ENCODE measurements at regions not wholly inside any gene's neighbourhood (a gene's known extent, or its start where the extent isn't known, plus 50 kb on each side); places are given as distances from the start of the nearest gene placed in this dataset.
A peak's percentile ranks its signal among the peaks of the same experiment; 100 is the strongest.

DNA sequence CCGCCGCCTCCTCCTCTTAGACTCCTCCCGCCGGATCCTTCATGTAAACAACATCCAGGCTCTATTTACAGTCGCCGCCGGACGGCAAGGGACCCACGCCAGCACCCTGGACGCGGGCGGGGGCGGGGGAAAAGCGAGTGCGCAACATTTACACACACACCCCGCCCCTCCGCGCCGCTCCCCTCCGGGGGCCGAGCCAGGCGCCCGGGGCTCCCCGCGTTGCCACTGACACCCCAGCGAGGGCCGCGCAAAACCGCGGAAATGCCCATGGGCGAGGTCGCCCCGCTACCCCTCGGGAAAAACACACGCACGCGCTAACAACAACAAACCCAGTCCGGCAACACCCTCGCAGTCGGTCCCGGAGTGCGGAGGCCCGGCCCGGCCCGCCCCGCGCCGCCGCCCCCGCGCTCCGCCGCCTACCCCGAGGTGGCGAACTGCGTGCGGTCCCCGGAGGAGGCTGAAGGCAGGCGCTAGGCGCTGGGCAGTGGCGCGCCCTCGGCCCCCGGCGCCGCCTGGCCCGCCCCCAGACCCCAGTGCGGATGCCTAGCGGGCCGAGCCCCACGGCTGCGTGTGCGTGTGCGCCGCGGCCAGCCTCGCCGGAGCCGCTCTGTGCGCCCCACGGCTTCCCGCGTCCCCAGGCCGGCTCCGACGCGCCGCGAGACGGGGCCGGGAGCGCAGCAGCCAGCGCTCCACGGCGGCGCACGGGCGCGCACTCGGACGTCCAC is 81.1 kb upstream of the AK4 start:
- Histone ChIP-seq H3K4me2 (ENCODE audit: low read length) (peak overlapping the region; percentile 70), H3K4me3 (ENCODE audit: low read length) (peak overlapping the region; percentile 85), H3K4me1 (ENCODE audit: control insufficient read depth, low read length) (peaks cover 31% of the 10 kb centered on the region), H3K79me2 (ENCODE audit: control insufficient read depth, low read length) (peaks cover 19% of the 10 kb centered on the region), H3K9me3 (ENCODE audit: control insufficient read depth, insufficient read depth, low read length) (no peaks in the 10 kb centered on the region), H3K27ac (ENCODE audit: low read depth, low read length) (no peak overlapping the region), H3F3A (ENCODE audit: control insufficient read depth, insufficient read depth) (peaks cover 16% of the 10 kb centered on the region), H3K9me2 (replicated peaks; ENCODE audit: control insufficient read depth, low read length) (no peaks in the 10 kb centered on the region), H3K36me3 (ENCODE audit: control insufficient read depth, low read length) (no peaks in the 10 kb centered on the region), H3K27me3 (ENCODE audit: control insufficient read depth, low read length) (no peaks in the 10 kb centered on the region), H4K20me1 (ENCODE audit: control insufficient read depth, insufficient read depth, low read depth, low read length) (no peaks in the 10 kb centered on the region)
- TF ChIP-seq EZH2phosphoT487 (IDR thresholded peaks at IDR 0.05; ENCODE audit: borderline replicate concordance, low read length), result no peak
- TF ChIP-seq, protein P1, sequence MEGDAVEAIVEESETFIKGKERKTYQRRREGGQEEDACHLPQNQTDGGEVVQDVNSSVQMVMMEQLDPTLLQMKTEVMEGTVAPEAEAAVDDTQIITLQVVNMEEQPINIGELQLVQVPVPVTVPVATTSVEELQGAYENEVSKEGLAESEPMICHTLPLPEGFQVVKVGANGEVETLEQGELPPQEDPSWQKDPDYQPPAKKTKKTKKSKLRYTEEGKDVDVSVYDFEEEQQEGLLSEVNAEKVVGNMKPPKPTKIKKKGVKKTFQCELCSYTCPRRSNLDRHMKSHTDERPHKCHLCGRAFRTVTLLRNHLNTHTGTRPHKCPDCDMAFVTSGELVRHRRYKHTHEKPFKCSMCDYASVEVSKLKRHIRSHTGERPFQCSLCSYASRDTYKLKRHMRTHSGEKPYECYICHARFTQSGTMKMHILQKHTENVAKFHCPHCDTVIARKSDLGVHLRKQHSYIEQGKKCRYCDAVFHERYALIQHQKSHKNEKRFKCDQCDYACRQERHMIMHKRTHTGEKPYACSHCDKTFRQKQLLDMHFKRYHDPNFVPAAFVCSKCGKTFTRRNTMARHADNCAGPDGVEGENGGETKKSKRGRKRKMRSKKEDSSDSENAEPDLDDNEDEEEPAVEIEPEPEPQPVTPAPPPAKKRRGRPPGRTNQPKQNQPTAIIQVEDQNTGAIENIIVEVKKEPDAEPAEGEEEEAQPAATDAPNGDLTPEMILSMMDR (IDR thresholded peaks at IDR 0.05; ENCODE audit: low read depth, low read length, poor library complexity, severe bottlenecking), result no peak

DNA sequence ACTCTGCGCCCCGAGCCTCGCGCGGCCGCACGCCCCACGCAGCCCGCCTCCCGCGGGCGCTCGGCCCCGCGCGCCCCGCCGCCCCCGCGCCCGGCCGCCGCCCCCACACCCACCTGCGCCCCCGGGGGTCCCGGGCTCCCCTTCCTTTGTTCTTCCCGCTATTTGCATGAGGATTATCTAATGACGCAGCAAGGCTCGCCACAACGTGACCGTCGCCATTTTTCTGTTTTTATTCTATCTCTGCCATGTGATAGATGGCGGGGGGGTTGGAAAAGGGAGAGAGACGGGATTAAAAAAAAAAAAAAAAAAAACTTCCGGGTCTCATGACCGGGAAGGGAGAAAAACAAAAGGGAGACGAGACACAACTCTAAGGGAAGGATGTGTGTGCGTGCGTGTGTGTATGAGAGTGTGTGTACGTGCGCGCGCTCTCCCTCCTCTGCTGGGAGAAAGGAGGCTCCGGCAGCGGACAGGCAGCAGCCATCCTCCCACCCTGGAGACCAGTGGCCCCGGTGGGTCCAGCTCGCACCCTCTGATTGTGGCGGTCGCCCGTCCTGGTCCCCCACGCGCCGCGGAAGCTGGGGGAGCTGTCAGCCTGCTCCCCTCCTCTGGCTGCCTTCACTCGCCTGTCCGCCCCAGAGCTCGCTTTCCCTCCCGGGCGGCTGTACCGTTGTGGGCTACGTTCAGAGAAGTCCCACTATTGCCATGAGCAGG is 80.4 kb upstream of the AK4 start:
- no peak for TF ChIP-seq EZH2phosphoT487 (IDR thresholded peaks at IDR 0.05; ENCODE audit: borderline replicate concordance, low read length)
- TF ChIP-seq, protein P1 (IDR thresholded peaks at IDR 0.05; ENCODE audit: low read depth, low read length, poor library complexity, severe bottlenecking), result no peak
- Histone ChIP-seq H3K36me3 (ENCODE audit: control insufficient read depth, low read length) (no peaks in the 10 kb centered on the region), H3F3A (ENCODE audit: control insufficient read depth, insufficient read depth) (peaks cover 16% of the 10 kb centered on the region), H3K4me1 (ENCODE audit: control insufficient read depth, low read length) (peaks cover 31% of the 10 kb centered on the region), H3K9me2 (replicated peaks; ENCODE audit: control insufficient read depth, low read length) (no peaks in the 10 kb centered on the region), H3K79me2 (ENCODE audit: control insufficient read depth, low read length) (peaks cover 16% of the 10 kb centered on the region), H3K27me3 (ENCODE audit: control insufficient read depth, low read length) (no peaks in the 10 kb centered on the region), H4K20me1 (ENCODE audit: control insufficient read depth, insufficient read depth, low read depth, low read length) (no peaks in the 10 kb centered on the region), H3K4me2 (ENCODE audit: low read length) (peak overlapping the region; percentile 99), H3K4me3 (ENCODE audit: low read length) (peak overlapping the region; percentile 85), H3K9me3 (ENCODE audit: control insufficient read depth, insufficient read depth, low read length) (no peaks in the 10 kb centered on the region), H3K27ac (ENCODE audit: low read depth, low read length) (peak overlapping the region; percentile 58)

DNA sequence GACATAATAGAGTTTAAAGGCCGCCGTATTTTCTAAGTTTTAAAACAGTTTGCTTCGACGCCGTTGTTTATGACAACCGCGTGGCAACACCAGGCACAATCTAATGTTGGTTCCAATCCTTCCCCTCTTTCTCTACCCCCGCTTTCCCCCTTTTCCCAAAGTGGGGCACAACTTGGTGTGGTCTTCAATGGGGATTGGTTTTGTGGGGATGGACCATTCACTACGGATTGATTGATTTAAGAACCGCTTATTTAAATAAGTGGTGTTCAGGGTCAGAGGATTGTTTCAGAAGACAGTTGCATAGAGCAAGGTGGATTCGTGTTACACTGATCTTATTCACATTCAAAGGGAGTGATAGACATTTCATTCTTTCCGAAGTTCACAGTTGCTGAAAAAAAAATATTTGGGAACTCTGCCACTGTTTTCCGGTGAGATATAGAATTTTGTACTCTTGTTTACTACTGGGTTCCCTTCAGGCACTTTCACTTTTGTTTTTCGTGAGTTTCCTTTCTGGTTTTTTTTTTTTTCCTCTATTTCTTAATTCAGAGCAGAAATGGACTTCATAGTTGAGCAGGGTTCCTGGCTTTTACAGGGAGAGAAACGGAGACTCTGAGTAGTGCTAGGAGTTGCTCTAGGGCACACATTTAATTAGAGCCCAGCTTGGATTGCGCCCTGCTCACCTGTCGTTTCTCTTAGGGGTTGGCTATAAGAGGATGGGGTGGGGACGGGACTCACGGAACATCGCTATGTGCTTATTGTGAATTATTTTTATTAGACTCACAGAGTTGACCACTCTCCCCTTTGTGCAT is 79.6 kb upstream of the AK4 start:
- H3K9me3 ChIP-seq (ENCODE audit: control insufficient read depth, insufficient read depth, low read length), result no peaks in the 10 kb centered on the region
- H4K20me1 ChIP-seq (ENCODE audit: control insufficient read depth, insufficient read depth, low read depth, low read length), result no peaks in the 10 kb centered on the region
- H3K79me2 ChIP-seq (ENCODE audit: control insufficient read depth, low read length), result peaks cover 9% of the 10 kb centered on the region
- H3K9me2 ChIP-seq (replicated peaks; ENCODE audit: control insufficient read depth, low read length), result no peaks in the 10 kb centered on the region
- H3K27ac ChIP-seq (ENCODE audit: low read depth, low read length), result peak overlapping the region; percentile 58
- H3K4me1 ChIP-seq (ENCODE audit: control insufficient read depth, low read length), result peaks cover 31% of the 10 kb centered on the region
- H3F3A ChIP-seq (ENCODE audit: control insufficient read depth, insufficient read depth), result peaks cover 16% of the 10 kb centered on the region
- H3K27me3 ChIP-seq (ENCODE audit: control insufficient read depth, low read length), result no peaks in the 10 kb centered on the region
- TF ChIP-seq, protein P1 (IDR thresholded peaks at IDR 0.05; ENCODE audit: low read depth, low read length, poor library complexity, severe bottlenecking), result no peak
- TF ChIP-seq EZH2phosphoT487 (IDR thresholded peaks at IDR 0.05; ENCODE audit: borderline replicate concordance, low read length), result no peak
- no peaks in the 10 kb centered on the region for H3K36me3 ChIP-seq (ENCODE audit: control insufficient read depth, low read length)
- peak overlapping the region; percentile 81 for H3K4me3 ChIP-seq (ENCODE audit: low read length)
- peak overlapping the region; percentile 99 for H3K4me2 ChIP-seq (ENCODE audit: low read length)

Measured in DOHH2 (cell line).